Endothelial cell of umbilical vein (primary cell): ENCODE measurements at regions not wholly inside any gene's neighbourhood (a gene's known extent, or its start where the extent isn't known, plus 50 kb on each side); places are given as distances from the start of the nearest gene placed in this dataset.

Experiments
- BruUV-seq: library from RNA; stranded (reverse); fragments of 400-500 nt; replicated peaks from 2 replicates; lab custom pipeline; 2021; lab: Mats Ljungman, UMichigan
- CTCF ChIA-PET: fragments of 300-600, 350-600 bp; sonication (Branson Sonifier 250); formaldehyde crosslinking; loops from one replicate; lab custom pipeline; 2021; ENCODE audit warnings: antibody characterized with exemption, inconsistent platforms; lab: Charles Lee
- POLR2A ChIA-PET: fragments of 300-600, 350-600 bp; sonication (Branson Sonifier 250); formaldehyde crosslinking; loops from one replicate; lab custom pipeline; 2021; ENCODE audit warnings: antibody characterized with exemption, inconsistent platforms; lab: Charles Lee
- DNase-seq: peaks from one replicate; pipeline ENCODE4 v3.0.0-alpha.2; 2011; ENCODE audit warnings: low read depth, low spot score
- FAIRE-seq: peaks from 2 replicates; lab custom pipeline; 2011; peaks lifted over from hg19 to GRCh38; lab: Jason Lieb, UNC
- H2AFZ ChIP-seq: 2 replicates; pipeline ENCODE4 v1.6.0; 2012; ENCODE audit warnings: low read depth, low read length, control low read depth, inconsistent platforms
- H3K27ac ChIP-seq: 2 replicates; pipeline ENCODE4 v1.5.1; 2011; ENCODE audit warnings: low read depth, mild to moderate bottlenecking, control low read depth, low read length, moderate library complexity; ENCODE audit not compliant: insufficient read depth
- H3K27me3 ChIP-seq, 2 experiments: 2 replicates each; pipeline versions ENCODE4 v1.6.0 to v1.6.1; 2011; ENCODE audit warnings: low read length in 2 of 2, mixed read lengths in 1 of 2; ENCODE audit not compliant: control insufficient read depth in 2 of 2, insufficient read depth in 2 of 2
- H3K36me3 ChIP-seq, 2 experiments: 2 replicates in 1 of 2; 3 replicates in 1 of 2; pipeline ENCODE4 v1.5.1; 2011; ENCODE audit warnings: low read length in 2 of 2, mild to moderate bottlenecking in 1 of 2, moderate library complexity in 1 of 2; ENCODE audit not compliant: control insufficient read depth in 2 of 2, insufficient read depth in 2 of 2; ENCODE audit errors: extremely low read depth in 1 of 2
- H3K4me1 ChIP-seq: 3 replicates; pipeline ENCODE4 v1.5.1; 2011; ENCODE audit warnings: mild to moderate bottlenecking, low read length; ENCODE audit not compliant: control insufficient read depth, insufficient read depth; ENCODE audit errors: extremely low read depth
- H3K4me2 ChIP-seq: 2 replicates; pipeline ENCODE4 v1.6.1; 2011; ENCODE audit warnings: low read length, control low read depth, mixed read lengths; ENCODE audit not compliant: insufficient read depth
- H3K4me3 ChIP-seq, 3 experiments: fragments of 200-600 bp in 1 of 3; sonication (generic), shearing (Covaris generic) in 1 of 3; replicated peaks in 1 of 3; 2 replicates each; pipeline ENCODE4 v1.5.1; 2011 to 2016; ENCODE audit warnings: control low read depth in 3 of 3, low read length in 3 of 3, mild to moderate bottlenecking in 2 of 3, inconsistent platforms in 1 of 3, low read depth in 1 of 3, moderate library complexity in 1 of 3; ENCODE audit not compliant: insufficient read depth in 1 of 3
- H3K79me2 ChIP-seq: 2 replicates; pipeline ENCODE4 v1.6.0; 2012; ENCODE audit warnings: low read length, inconsistent platforms; ENCODE audit not compliant: control insufficient read depth, insufficient read depth
- H3K9ac ChIP-seq: replicated peaks from 2 replicates; pipeline ENCODE3; 2011; ENCODE audit warnings: low read length, control low read depth; ENCODE audit not compliant: insufficient read depth; ENCODE audit errors: extremely low read depth
- H3K9me1 ChIP-seq: replicated peaks from 3 replicates; pipeline ENCODE4 v1.6.0; 2011; ENCODE audit warnings: mild to moderate bottlenecking, low read length; ENCODE audit not compliant: control insufficient read depth, insufficient read depth; ENCODE audit errors: extremely low read depth
- H3K9me3 ChIP-seq: replicated peaks from 2 replicates; pipeline ENCODE4 v1.5.1; 2012; ENCODE audit warnings: low read length, inconsistent platforms; ENCODE audit not compliant: control insufficient read depth, insufficient read depth
- H4K20me1 ChIP-seq: replicated peaks from 2 replicates; pipeline ENCODE3; 2011; ENCODE audit warnings: mild to moderate bottlenecking, low read length; ENCODE audit not compliant: control insufficient read depth, insufficient read depth; ENCODE audit errors: extremely low read depth
- EZH2 ChIP-seq: IDR thresholded peaks from 2 replicates; pipeline ENCODE4 v1.6.1; 2012; ENCODE audit warnings: borderline replicate concordance, low read depth, mild to moderate bottlenecking, moderate library complexity, low read length, inconsistent platforms; ENCODE audit not compliant: severe bottlenecking
- FOS ChIP-seq: IDR thresholded peaks from 2 replicates; pipeline ENCODE4 v1.6.1; 2011; ENCODE audit warnings: mild to moderate bottlenecking, low read length, moderate library complexity, borderline replicate concordance; ENCODE audit not compliant: insufficient read depth
- GATA2 ChIP-seq: IDR thresholded peaks from 2 replicates; pipeline ENCODE4 v1.7.0; 2011; ENCODE audit warnings: low read depth, mild to moderate bottlenecking, moderate library complexity, mixed read lengths, low read length; ENCODE audit not compliant: insufficient read length, insufficient read depth
- JUN ChIP-seq: IDR thresholded peaks from 2 replicates; pipeline ENCODE4 v1.6.1; 2011; ENCODE audit warnings: borderline replicate concordance, low read depth; ENCODE audit not compliant: insufficient read length, insufficient read depth
- POLR2A ChIP-seq: IDR thresholded peaks from 2 replicates; pipeline ENCODE4 v1.6.1; 2012; ENCODE audit warnings: low read depth, mild to moderate bottlenecking, control low read depth, low read length
- dilution Hi-C: fragments of 300-500 bp; cut with MboI; formaldehyde crosslinking; loops from one replicate; pipeline ENCODE4 v1.15.0; 2019; ENCODE audit warnings: low sequenced_read_pairs; ENCODE audit not compliant: extremely low pct_ligation_motif_present
- intact Hi-C: fragments of 100-400 bp; cut with micrococcal nuclease; formaldehyde crosslinking; loops from one replicate; pipeline ENCODE4 v1.10.0; 2022
- TF ChIP-seq, protein P1 (sequence below), 2 donors: IDR thresholded peaks; 1 replicate in 1 of 2; 2 replicates in 1 of 2; pipeline ENCODE4 v1.5.1; 2011; ENCODE audit warnings: low read length in 2 of 2, mild to moderate bottlenecking in 2 of 2, moderate library complexity in 2 of 2, control low read depth in 1 of 2, inconsistent platforms in 1 of 2, low read depth in 1 of 2; ENCODE audit not compliant: insufficient read depth in 1 of 2; ENCODE audit errors: extremely low read depth in 1 of 2
- TF ChIP-seq, protein P2 (sequence below): IDR thresholded peaks from 2 replicates; pipeline ENCODE4 v1.6.1; 2011; ENCODE audit not compliant: insufficient read depth, insufficient read length

DNA sequence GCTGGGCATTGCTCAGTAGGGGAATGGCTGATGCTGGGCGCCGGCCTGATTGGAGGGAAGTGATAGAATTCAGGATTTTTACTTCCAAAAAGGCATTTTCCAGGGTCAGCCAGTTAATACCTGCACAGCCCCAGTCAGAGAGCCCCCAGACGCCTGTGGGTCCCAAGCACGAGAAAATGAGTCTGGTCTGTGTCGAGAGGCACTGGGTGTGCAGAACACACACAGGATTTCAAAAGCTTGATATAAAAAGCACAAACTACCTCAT lies 164.6 kb upstream of the TNRC6C start:
- H3K4me2 ChIP-seq = no peak overlapping the region
- intact Hi-C loops = no loop called here
- dilution Hi-C loops = no loop called here
- no peaks in the 10 kb centered on the region for H3K9me3 ChIP-seq
- H4K20me1 ChIP-seq = no peaks in the 10 kb centered on the region
- H3K79me2 ChIP-seq = no peaks in the 10 kb centered on the region
- DNase-seq (no peak), FAIRE-seq (no peak)
- no peak overlapping the region for H3K27ac ChIP-seq
- H3K9ac ChIP-seq = no peak overlapping the region
- H3K4me1 ChIP-seq = no peaks in the 10 kb centered on the region
- no peaks in the 10 kb centered on the region for H3K27me3 ChIP-seq
- BruUV-seq = no TSS peak
- no peaks in the 10 kb centered on the region for H3K9me1 ChIP-seq
- CTCF ChIA-PET = no interaction called here
- H3K36me3 ChIP-seq = no peaks in the 10 kb centered on the region
- H3K4me3 ChIP-seq = no peak overlapping the region
- no peak overlapping the region for H2AFZ ChIP-seq
- POLR2A ChIA-PET = no interaction called here
- TF ChIP-seq JUN (no peak), FOS (no peak), EZH2 (no peak), POLR2A (no peak), GATA2 (no peak)
- TF ChIP-seq, protein P1, sequence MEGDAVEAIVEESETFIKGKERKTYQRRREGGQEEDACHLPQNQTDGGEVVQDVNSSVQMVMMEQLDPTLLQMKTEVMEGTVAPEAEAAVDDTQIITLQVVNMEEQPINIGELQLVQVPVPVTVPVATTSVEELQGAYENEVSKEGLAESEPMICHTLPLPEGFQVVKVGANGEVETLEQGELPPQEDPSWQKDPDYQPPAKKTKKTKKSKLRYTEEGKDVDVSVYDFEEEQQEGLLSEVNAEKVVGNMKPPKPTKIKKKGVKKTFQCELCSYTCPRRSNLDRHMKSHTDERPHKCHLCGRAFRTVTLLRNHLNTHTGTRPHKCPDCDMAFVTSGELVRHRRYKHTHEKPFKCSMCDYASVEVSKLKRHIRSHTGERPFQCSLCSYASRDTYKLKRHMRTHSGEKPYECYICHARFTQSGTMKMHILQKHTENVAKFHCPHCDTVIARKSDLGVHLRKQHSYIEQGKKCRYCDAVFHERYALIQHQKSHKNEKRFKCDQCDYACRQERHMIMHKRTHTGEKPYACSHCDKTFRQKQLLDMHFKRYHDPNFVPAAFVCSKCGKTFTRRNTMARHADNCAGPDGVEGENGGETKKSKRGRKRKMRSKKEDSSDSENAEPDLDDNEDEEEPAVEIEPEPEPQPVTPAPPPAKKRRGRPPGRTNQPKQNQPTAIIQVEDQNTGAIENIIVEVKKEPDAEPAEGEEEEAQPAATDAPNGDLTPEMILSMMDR (IDR thresholded peaks at IDR 0.05; ENCODE audit: extremely low read depth in 1 of 2, insufficient read depth in 1 of 2, low read depth in 1 of 2, low read length in 2 of 2) = no peak

DNA sequence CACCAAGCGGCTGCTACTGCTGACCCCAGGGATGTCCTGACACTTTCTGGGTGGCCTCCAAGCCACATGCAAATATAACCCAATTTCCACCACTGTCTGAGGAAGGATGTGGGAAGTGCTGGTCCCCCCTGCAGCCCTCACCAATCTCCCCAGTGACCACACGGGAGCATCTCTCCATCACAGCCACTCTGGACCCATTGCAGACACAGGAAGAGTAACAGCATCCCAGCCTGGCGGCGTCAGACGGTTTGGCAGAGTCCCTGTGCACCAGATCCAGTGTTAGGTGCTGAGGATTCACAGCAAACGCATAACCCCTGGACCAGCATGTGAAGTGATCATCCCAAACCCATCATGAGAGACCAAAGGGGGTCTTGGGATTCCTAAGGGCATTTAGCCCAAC lies 163.7 kb upstream of the TNRC6C start:
- dilution Hi-C loops = no loop called here
- FAIRE-seq = no peak
- Histone ChIP-seq H3K27me3 (no peaks in the 10 kb centered on the region), H3K79me2 (no peaks in the 10 kb centered on the region), H3K4me1 (no peaks in the 10 kb centered on the region), H3K9me3 (no peaks in the 10 kb centered on the region), H2AFZ (no peak overlapping the region), H4K20me1 (no peaks in the 10 kb centered on the region), H3K36me3 (no peaks in the 10 kb centered on the region), H3K27ac (no peak overlapping the region), H3K4me2 (no peak overlapping the region), H3K9me1 (no peaks in the 10 kb centered on the region), H3K9ac (no peak overlapping the region), H3K4me3 (no peak overlapping the region)
- intact Hi-C loops = no loop called here
- ChIA-PET POLR2A (no interaction called here), CTCF (no interaction called here)
- BruUV-seq = no TSS peak
- TF ChIP-seq, protein P2, sequence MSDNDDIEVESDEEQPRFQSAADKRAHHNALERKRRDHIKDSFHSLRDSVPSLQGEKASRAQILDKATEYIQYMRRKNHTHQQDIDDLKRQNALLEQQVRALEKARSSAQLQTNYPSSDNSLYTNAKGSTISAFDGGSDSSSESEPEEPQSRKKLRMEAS = no peak
- DNase-seq = no peak
